ENCODE measurements at regions not wholly inside any gene's neighbourhood (a gene's known extent, or its start where the extent isn't known, plus 50 kb on each side); places are given as distances from the start of the nearest gene placed in this dataset.

- H3K36me3 ChIP-seq: no peaks in the 10 kb centered on the region
- no peaks in the 10 kb centered on the region for H3K27me3 ChIP-seq
- H3K9me3 ChIP-seq: no peaks in the 10 kb centered on the region
- no peaks in the 10 kb centered on the region for H3K4me1 ChIP-seq (ENCODE audit: control insufficient read depth in 1 of 2, insufficient read depth in 1 of 2, low read depth in 1 of 2, low read length in 1 of 2)
- no peak for TF ChIP-seq CTCF (IDR thresholded peaks at IDR 0.05)
- no peak overlapping the region for H3K4me3 ChIP-seq (ENCODE audit: low read depth in 1 of 2, low read length in 1 of 2)
- H3K27ac ChIP-seq: no peak overlapping the region
These were observed 65.2 kb upstream of the MAP1B start for GRCh38 chr5:72042097-72042496.

- Histone ChIP-seq H3K36me3 (no peaks in the 10 kb centered on the region), H3K9me3 (no peaks in the 10 kb centered on the region), H3K4me1 (ENCODE audit: control insufficient read depth in 1 of 2, insufficient read depth in 1 of 2, low read depth in 1 of 2, low read length in 1 of 2) (no peaks in the 10 kb centered on the region), H3K27me3 (no peaks in the 10 kb centered on the region), H3K27ac (no peak overlapping the region), H3K4me3 (ENCODE audit: low read depth in 1 of 2, low read length in 1 of 2) (no peak overlapping the region)
- TF ChIP-seq CTCF (IDR thresholded peaks at IDR 0.05): no peak
These were observed 61.6 kb upstream of the MAP1B start for GRCh38 chr5:72045692-72046091.

DNA sequence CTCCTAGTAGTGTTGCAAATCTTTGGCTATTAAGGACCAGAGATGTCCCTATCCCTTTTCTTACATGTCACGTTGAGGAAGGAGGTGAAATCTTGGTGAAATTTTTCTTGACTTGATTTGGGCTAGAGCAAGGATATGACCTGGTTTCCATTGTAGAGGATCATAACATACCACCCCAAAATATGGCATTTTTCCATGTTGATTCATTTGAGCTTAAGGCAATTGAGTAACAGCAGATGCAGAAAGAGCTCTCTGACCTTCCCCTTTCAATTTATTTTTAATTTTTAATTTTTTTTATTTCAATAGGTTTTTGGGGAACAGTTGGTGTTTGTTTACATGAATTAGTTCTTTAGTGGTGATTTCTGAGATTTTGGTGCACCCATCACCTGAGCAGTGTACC is 61.2 kb upstream of the MAP1B start:
- TF ChIP-seq CTCF (IDR thresholded peaks at IDR 0.05): no peak

GRCh38 chr5:72055636-72056035 is 51.6 kb upstream of the MAP1B start:
- Histone ChIP-seq H3K4me1 (ENCODE audit: control insufficient read depth in 1 of 2, insufficient read depth in 1 of 2, low read depth in 1 of 2, low read length in 1 of 2) (no peaks in the 10 kb centered on the region), H3K36me3 (no peaks in the 10 kb centered on the region), H3K9me3 (no peaks in the 10 kb centered on the region), H3K27me3 (peaks cover 3% of the 10 kb centered on the region), H3K4me3 (ENCODE audit: low read depth in 1 of 2, low read length in 1 of 2) (no peak overlapping the region), H3K27ac (no peak overlapping the region)
- no peak for TF ChIP-seq CTCF (IDR thresholded peaks at IDR 0.05)

More for the DNA sequence above, 61.2 kb upstream of the MAP1B start:
- H3K27ac ChIP-seq: no peak overlapping the region
- H3K4me3 ChIP-seq (ENCODE audit: low read depth in 1 of 2, low read length in 1 of 2): no peak overlapping the region
- H3K9me3 ChIP-seq: no peaks in the 10 kb centered on the region
- H3K27me3 ChIP-seq: no peaks in the 10 kb centered on the region
- no peaks in the 10 kb centered on the region for H3K4me1 ChIP-seq (ENCODE audit: control insufficient read depth in 1 of 2, insufficient read depth in 1 of 2, low read depth in 1 of 2, low read length in 1 of 2)
- H3K36me3 ChIP-seq: no peaks in the 10 kb centered on the region

Data from neutrophil (primary cell).